Posterior vena cava (tissue), 2 donors: ENCODE measurements at regions not wholly inside any gene's neighbourhood (a gene's known extent, or its start where the extent isn't known, plus 50 kb on each side); places are given as distances from the start of the nearest gene placed in this dataset.

Experiments
- DNase-seq: peaks from one replicate; pipeline ENCODE4 v3.0.0-alpha.2; 2020; ENCODE audit warnings: low spot score
- intact Hi-C, 2 donors: fragments of 100-400 bp; cut with DNase I; formaldehyde crosslinking; loops; one replicate each; pipeline versions ENCODE4 v1.14.1 to v1.14.2; 2022 to 2023
- donor health status: DM: yes; HTN: yes; CAD: no.
- donor health status: DM: yes; HTN: yes; CAD: no.

GRCh38 chr14:76974365-76974764, 54.1 kb downstream of the IRF2BPL start:
- DNase-seq: no peak
- intact Hi-C loops: no loop called here

GRCh38 chr14:76971549-76971948, 57.0 kb downstream of the IRF2BPL start:
- intact Hi-C loops: no loop called here
- DNase-seq: no peak

- no peak for DNase-seq
- intact Hi-C loops: loop anchor here in 1 of 2 donors (5.0 kb wide), 1 partner anchor 44 kb away; no protein-coding TSS in a partner anchor
Observed at GRCh38 chr14:76968621-76969063, 59.9 kb downstream of the IRF2BPL start.

- DNase-seq: no peak
- intact Hi-C loops: loop anchor here in 1 of 2 donors (1.0 to 5.0 kb wide), 2 partner anchors 45 to 58 kb away; no protein-coding TSS in a partner anchor
Observed at GRCh38 chr14:76967788-76968187, 60.7 kb downstream of the IRF2BPL start.

- intact Hi-C loops: loop anchor here in 1 of 2 donors (5.0 kb wide), 1 partner anchor 47 kb away; no protein-coding TSS in a partner anchor
- DNase-seq: no peak
Observed at GRCh38 chr14:76965232-76965631, 63.3 kb downstream of the IRF2BPL start.

- intact Hi-C loops: loop anchor here (5.0 kb wide), 2 partner anchors 38 to 48 kb away; no protein-coding TSS in a partner anchor
- DNase-seq: no peak
Observed at GRCh38 chr14:76964695-76965094, 63.8 kb downstream of the IRF2BPL start.

GRCh38 chr14:76963372-76963771, 65.1 kb downstream of the IRF2BPL start:
- intact Hi-C loops: loop anchor here in 1 of 2 donors (5.0 kb wide), 1 partner anchor 39 kb away; no protein-coding TSS in a partner anchor

GRCh38 chr14:76962303-76962660, 66.2 kb downstream of the IRF2BPL start:
- DNase-seq: no peak
- intact Hi-C loops: loop anchor here in 1 of 2 donors (5.0 kb wide), 1 partner anchor 40 kb away; no protein-coding TSS in a partner anchor

More at GRCh38 chr14:76963372-76963771, 65.1 kb downstream of the IRF2BPL start:
- no peak for DNase-seq

- intact Hi-C loops: loop anchor here in 1 of 2 donors (5.0 kb wide), 1 partner anchor 41 kb away; no protein-coding TSS in a partner anchor
- peak; percentile 95 for DNase-seq
Observed at GRCh38 chr14:76961631-76962302, 66.7 kb downstream of the IRF2BPL start.

GRCh38 chr14:76958980-76959710, 69.4 kb downstream of the IRF2BPL start:
- DNase-seq: peak; percentile 85
- intact Hi-C loops: loop anchor here in 1 of 2 donors (5.0 kb wide), 1 partner anchor 42 kb away; no protein-coding TSS in a partner anchor

GRCh38 chr14:76958020-76958979, 70.2 kb downstream of the IRF2BPL start:
- no peak for DNase-seq
- intact Hi-C loops: loop anchor here in 1 of 2 donors (5.0 kb wide), 1 partner anchor 41 kb away; no protein-coding TSS in a partner anchor

- DNase-seq: no peak
- intact Hi-C loops: loop anchor here in 1 of 2 donors (2.0 to 5.0 kb wide), 2 partner anchors 40 to 69 kb away; no protein-coding TSS in a partner anchor
Observed at GRCh38 chr14:76957224-76957891, 71.2 kb downstream of the IRF2BPL start.

- peak; percentile 98 for DNase-seq
- intact Hi-C loops: loop anchor here in 1 of 2 donors (2.0 to 5.0 kb wide), 2 partner anchors 39 to 70 kb away; no protein-coding TSS in a partner anchor
Observed at GRCh38 chr14:76956316-76957090, 72.0 kb downstream of the IRF2BPL start.

- intact Hi-C loops: loop anchor here in 1 of 2 donors (2.0 to 5.0 kb wide), 2 partner anchors 38 to 71 kb away; no protein-coding TSS in a partner anchor
- no peak for DNase-seq
Observed at GRCh38 chr14:76955575-76956315, 72.8 kb downstream of the IRF2BPL start.

GRCh38 chr14:76954394-76955190, 73.9 kb downstream of the IRF2BPL start:
- intact Hi-C loops: loop anchor here in 1 of 2 donors (5.0 kb wide), 1 partner anchor 37 kb away; no protein-coding TSS in a partner anchor
- no peak for DNase-seq
